Aorta (tissue), 5 donors: ENCODE measurements at regions not wholly inside any gene's neighbourhood (a gene's known extent, or its start where the extent isn't known, plus 50 kb on each side); places are given as distances from the start of the nearest gene placed in this dataset.

Experiments
- ATAC-seq: fragments of 200-7000 bp; cut with Tn5 transposase; one replicate; pipeline ENCODE4 v1.9.1; 2022; ENCODE audit warnings: moderate library complexity; ENCODE audit not compliant: low FRiP score
- DNase-seq, 2 donors: peaks; one replicate each; pipeline ENCODE4 v3.0.0-alpha.2; 2020
- H3K27ac ChIP-seq, 2 donors: one replicate each; pipeline ENCODE4 v1.5.1; 2013; ENCODE audit warnings: low read length in 2 of 2, mild to moderate bottlenecking in 2 of 2, moderate library complexity in 2 of 2, control low read depth in 1 of 2, inconsistent platforms in 1 of 2, low read depth in 1 of 2
- H3K27me3 ChIP-seq, 2 donors: one replicate each; pipeline ENCODE4 v1.6.1; 2013; ENCODE audit warnings: control low read depth in 1 of 2, low read length in 1 of 2, mild to moderate bottlenecking in 1 of 2, moderate library complexity in 1 of 2; ENCODE audit not compliant: insufficient read depth in 2 of 2, control insufficient read depth in 1 of 2
- H3K36me3 ChIP-seq, 2 donors: one replicate each; pipeline ENCODE4 v1.6.1; 2013; ENCODE audit warnings: control low read depth in 1 of 2, low read length in 1 of 2, mild to moderate bottlenecking in 1 of 2; ENCODE audit not compliant: insufficient read depth in 2 of 2, control insufficient read depth in 1 of 2
- H3K4me1 ChIP-seq, 2 donors: one replicate each; pipeline ENCODE4 v1.6.1; 2013; ENCODE audit warnings: low read length in 2 of 2, control low read depth in 1 of 2, mild to moderate bottlenecking in 1 of 2, moderate library complexity in 1 of 2; ENCODE audit not compliant: insufficient read depth in 2 of 2, control insufficient read depth in 1 of 2
- H3K4me3 ChIP-seq, 2 donors: one replicate each; pipeline ENCODE4 v1.5.1; 2013; ENCODE audit warnings: low read length in 2 of 2, control low read depth in 1 of 2, mild to moderate bottlenecking in 1 of 2
- H3K9me3 ChIP-seq: one replicate; pipeline ENCODE4 v1.6.1; 2013; ENCODE audit warnings: mild to moderate bottlenecking, low read length; ENCODE audit not compliant: control insufficient read depth
- WGBS, 2 donors: extraction: QIAGEN DNeasy Blood & Tissue Kit; methylation state at CpG; one replicate each; pipeline ENCODE4 v1.1.7; 2013; 5-methylcytosine and 5-hydroxymethylcytosine counted together
- intact Hi-C, 2 donors: fragments of 100-400 bp; cut with DNase I; formaldehyde crosslinking; loops; one replicate each; pipeline versions ENCODE4 v1.14.2 to v1.15.0; 2022
- donor health status: healthy with polysubstance abuse.
- donor health status: Bipolar disorder and iron deficiency.
- donor health status: DM: no; HTN: no; CAD: no.
- donor health status: DM: no; HTN: no; CAD: no.
- donor health status: DM: yes; HTN: yes; CAD: no.

DNA sequence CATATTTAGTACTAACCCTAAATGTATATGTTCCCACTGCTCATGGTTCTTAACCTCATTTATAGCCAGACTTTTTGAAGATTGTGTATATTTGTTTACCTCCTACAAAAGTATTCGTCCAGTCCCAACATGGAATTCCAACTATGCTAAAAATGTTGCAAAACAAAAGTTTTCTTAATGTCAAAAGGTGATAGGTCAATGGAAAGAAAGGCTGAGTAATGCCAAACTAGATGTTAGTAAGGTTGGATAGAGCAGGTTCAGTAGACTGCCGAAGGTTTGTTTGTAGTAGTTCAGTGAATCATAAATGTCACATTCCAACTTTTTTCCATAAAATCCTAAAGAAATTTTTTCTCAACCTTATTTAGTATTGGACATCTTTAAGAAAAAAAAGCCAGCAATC is 874.5 kb downstream of the FLRT2 start:
- intact Hi-C loops: no loop called here
- Histone ChIP-seq H3K36me3 (no peaks in the 10 kb centered on the region), H3K27me3 (no peaks in the 10 kb centered on the region), H3K27ac (no peak overlapping the region), H3K4me1 (no peaks in the 10 kb centered on the region), H3K9me3 (no peaks in the 10 kb centered on the region), H3K4me3 (no peak overlapping the region)
- DNase-seq (no peak), ATAC-seq (no peak)
- WGBS, 2 donors: 53 to 62% methylated on average over 2 of the region's 2 CpGs

DNA sequence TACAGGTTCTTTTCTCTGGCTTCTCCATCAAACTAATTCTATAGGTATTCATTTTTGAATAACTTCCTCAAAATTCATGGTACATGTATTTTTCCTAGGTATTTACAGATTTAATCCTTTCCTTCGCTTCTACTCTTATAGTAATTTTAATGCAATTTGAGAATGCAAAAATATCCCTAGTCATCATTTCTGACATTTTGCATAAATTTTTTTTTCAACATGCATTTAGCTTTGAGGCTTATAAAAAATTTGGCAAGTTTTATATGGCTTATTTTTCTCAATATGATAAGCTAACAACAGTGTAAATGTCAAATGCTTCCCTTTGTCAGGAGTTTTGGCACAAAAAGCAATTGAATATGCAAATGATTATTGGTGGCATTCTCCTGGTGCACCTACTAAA is 872.6 kb downstream of the FLRT2 start:
- DNase-seq (no peak), ATAC-seq (no peak)
- no peak overlapping the region for H3K4me3 ChIP-seq
- WGBS, 2 donors: 86 to 87% methylated on average over 1 of the region's 1 CpG
- H3K27me3 ChIP-seq: no peaks in the 10 kb centered on the region
- intact Hi-C loops: no loop called here
- H3K9me3 ChIP-seq: no peaks in the 10 kb centered on the region
- no peaks in the 10 kb centered on the region for H3K36me3 ChIP-seq
- no peak overlapping the region for H3K27ac ChIP-seq
- no peaks in the 10 kb centered on the region for H3K4me1 ChIP-seq

DNA sequence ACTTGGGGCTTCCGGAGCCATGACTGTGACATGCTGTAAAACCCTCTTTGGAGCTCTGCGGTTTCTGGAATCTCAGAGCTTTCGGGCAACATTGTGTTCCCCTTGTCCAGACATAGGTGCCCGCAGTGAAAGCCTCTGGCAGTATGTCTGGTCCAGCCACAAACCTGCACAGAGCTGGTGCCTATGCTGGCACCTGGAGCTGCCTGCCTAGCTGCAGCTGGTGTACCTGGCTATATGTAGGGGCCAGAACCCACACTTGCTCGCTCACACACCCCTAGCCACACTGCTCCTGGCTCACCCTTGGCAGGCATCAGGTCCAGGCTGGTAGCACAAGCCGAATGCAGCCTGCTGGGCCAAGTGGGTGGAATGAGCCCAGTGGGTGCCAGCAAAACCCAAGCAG is 861.1 kb downstream of the FLRT2 start:
- DNase-seq (no peak), ATAC-seq (no peak)
- intact Hi-C loops: no loop called here
- no peaks in the 10 kb centered on the region for H3K27me3 ChIP-seq
- WGBS, 2 donors: 83 to 90% methylated on average over 6 of the region's 6 CpGs
- no peak overlapping the region for H3K4me3 ChIP-seq
- no peak overlapping the region for H3K27ac ChIP-seq
- H3K36me3 ChIP-seq: no peaks in the 10 kb centered on the region
- no peaks in the 10 kb centered on the region for H3K9me3 ChIP-seq
- H3K4me1 ChIP-seq: no peaks in the 10 kb centered on the region

DNA sequence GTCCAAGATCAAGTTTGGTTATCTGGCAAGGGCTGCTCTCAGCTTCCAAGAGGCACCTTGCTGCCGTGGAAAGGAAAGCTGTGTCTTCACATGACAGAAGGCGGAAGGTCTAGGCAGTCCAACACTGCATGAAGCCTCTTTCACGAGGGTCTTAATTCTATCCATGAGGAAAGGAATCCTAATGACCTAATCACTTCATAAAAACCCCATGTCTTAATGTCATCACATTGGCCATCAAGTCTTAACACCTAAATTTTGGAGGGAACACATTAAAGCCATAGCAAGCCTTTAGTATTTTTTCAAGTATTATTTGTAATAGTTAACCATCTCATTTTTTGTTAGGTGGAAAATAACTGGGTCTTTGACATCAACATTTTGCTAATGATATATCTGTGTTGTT is 858.3 kb downstream of the FLRT2 start:
- ATAC-seq: no peak
- Histone ChIP-seq H3K36me3 (no peaks in the 10 kb centered on the region), H3K4me1 (no peaks in the 10 kb centered on the region), H3K4me3 (no peak overlapping the region), H3K27me3 (no peaks in the 10 kb centered on the region), H3K27ac (no peak overlapping the region), H3K9me3 (peaks cover 1% of the 10 kb centered on the region)
- DNase-seq: no peak
- intact Hi-C loops: no loop called here
- 83 to 86% methylated on average over 3 of the region's 3 CpGs for WGBS, 2 donors

DNA sequence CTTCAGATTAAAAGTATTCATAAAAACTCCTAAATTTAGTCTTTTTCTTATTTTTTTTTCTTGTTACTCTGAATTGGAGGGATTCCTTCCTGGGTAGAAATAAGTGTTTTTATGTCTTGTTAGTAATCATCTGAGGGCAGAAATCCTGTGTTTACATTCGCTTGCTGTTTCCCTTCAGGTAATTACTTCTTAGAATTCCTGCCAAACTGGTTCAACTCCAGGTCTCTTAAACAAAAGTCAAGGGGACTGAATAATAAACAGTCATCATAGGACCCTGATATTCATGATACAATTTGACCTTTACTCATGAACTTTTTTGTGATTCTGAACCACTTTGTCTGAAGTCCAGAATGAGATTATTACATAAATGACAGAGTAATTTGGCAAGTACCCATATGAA is 843.9 kb downstream of the FLRT2 start:
- H3K9me3 ChIP-seq: no peaks in the 10 kb centered on the region
- no peak for ATAC-seq
- H3K4me1 ChIP-seq: no peaks in the 10 kb centered on the region
- H3K27ac ChIP-seq: no peak overlapping the region
- no peaks in the 10 kb centered on the region for H3K27me3 ChIP-seq
- no peak overlapping the region for H3K4me3 ChIP-seq
- 80 to 87% methylated on average over 1 of the region's 1 CpG for WGBS, 2 donors
- intact Hi-C loops: no loop called here
- no peaks in the 10 kb centered on the region for H3K36me3 ChIP-seq
- no peak for DNase-seq

DNA sequence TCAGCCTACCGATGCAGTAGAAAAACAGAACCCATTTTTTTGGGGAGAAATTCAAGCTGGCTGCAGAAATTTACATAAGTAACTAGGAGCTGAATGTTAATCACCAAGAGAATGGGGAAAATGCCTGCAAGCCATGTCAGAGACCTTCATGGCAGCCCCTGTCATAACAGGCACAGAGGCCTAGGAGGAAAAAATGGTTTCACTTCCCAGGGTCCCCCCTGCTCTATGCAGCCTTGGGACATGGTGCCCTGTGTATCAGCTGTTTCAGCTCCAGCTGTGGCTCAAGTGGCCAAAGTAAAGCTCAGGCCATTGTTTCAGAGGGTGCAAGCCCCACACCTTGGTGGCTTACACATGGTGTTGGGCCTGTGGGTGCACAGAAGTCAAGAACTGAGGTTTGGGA is 842.5 kb downstream of the FLRT2 start:
- intact Hi-C loops: no loop called here
- no peak for DNase-seq
- Histone ChIP-seq H3K27ac (no peak overlapping the region), H3K4me3 (no peak overlapping the region), H3K4me1 (no peaks in the 10 kb centered on the region), H3K27me3 (no peaks in the 10 kb centered on the region), H3K9me3 (no peaks in the 10 kb centered on the region), H3K36me3 (no peaks in the 10 kb centered on the region)
- 96 to 98% methylated on average over 1 of the region's 1 CpG for WGBS, 2 donors
- ATAC-seq: no peak

DNA sequence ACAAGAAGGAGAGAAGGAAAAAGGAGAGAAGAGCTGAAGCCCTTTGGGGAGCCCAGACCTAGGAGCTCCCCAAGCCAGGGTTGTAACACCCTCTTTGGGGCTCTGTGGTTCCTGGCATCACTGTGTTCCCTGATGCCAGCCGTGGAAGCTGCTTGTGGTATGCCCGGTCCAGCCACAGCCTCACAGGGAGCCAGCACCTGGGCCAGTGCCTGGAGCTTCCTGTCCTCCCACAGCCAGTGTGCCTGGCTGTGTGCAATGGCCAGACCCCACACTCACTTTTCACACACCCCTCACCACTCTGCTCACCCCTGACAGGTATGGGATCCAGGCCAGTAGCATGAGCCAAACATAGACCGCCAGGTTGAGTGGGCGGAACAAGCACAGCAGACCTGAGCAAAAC is 834.7 kb downstream of the FLRT2 start:
- Histone ChIP-seq H3K27me3 (no peaks in the 10 kb centered on the region), H3K4me1 (no peaks in the 10 kb centered on the region), H3K27ac (no peak overlapping the region), H3K9me3 (peaks cover 1% of the 10 kb centered on the region), H3K4me3 (no peak overlapping the region), H3K36me3 (no peaks in the 10 kb centered on the region)
- DNase-seq: no peak
- 56 to 69% methylated on average over 4 of the region's 4 CpGs for WGBS, 2 donors
- intact Hi-C loops: no loop called here
- ATAC-seq: no peak

DNA sequence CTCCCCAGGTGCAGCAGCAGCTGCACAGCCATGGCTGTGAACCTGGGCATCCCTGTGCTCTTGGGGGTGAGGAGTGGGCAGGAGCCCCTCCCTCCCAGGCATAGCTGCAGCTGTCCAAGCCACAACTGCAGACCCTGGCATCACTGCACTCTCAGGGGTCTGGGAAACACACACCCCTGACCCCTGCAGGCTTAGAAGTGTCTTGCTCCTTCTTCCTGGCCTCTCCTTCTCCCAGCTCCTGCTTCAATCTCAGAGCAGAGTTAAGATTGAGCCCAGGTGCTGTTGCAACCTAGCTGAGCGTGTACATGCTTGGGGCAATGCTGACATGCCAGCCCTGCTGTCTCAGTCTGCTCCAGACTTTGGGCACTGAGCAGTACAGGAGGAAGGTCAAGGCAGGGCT is 833.6 kb downstream of the FLRT2 start:
- H3K36me3 ChIP-seq: no peaks in the 10 kb centered on the region
- intact Hi-C loops: no loop called here
- H3K9me3 ChIP-seq: peaks cover 1% of the 10 kb centered on the region
- DNase-seq (no peak), ATAC-seq (no peak)
- no peak overlapping the region for H3K4me3 ChIP-seq
- no peaks in the 10 kb centered on the region for H3K4me1 ChIP-seq
- H3K27me3 ChIP-seq: no peaks in the 10 kb centered on the region
- whole genome bisulfite sequencing, 2 donors: 89 to 96% methylated on average over 1 of the region's 1 CpG
- H3K27ac ChIP-seq: no peak overlapping the region

DNA sequence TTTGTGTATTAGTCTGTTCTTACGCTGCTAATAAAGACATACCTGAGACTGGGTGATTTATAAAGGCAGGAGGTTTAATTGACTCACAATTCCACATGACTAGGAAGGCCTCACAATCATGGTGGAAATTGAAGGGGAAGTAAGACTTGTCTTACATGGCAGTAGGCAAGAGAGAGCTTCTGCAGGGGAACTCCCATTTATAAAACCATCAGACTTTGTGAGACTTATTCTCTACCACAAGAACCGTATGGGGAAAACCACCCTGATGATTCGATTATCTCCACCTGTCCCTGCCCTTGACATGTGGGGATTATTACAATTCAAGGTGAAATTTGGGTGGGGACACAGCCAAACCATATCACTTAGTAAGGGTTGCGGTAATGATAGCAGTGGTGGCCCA is 833.1 kb downstream of the FLRT2 start:
- 82 to 85% methylated on average over 4 of the region's 4 CpGs for WGBS, 2 donors
- H3K27ac ChIP-seq: no peak overlapping the region
- peaks cover 1% of the 10 kb centered on the region for H3K9me3 ChIP-seq
- intact Hi-C loops: no loop called here
- ATAC-seq: no peak
- H3K27me3 ChIP-seq: no peaks in the 10 kb centered on the region
- no peak for DNase-seq
- no peak overlapping the region for H3K4me3 ChIP-seq
- no peaks in the 10 kb centered on the region for H3K4me1 ChIP-seq
- H3K36me3 ChIP-seq: no peaks in the 10 kb centered on the region
